K562 (cell line): ENCODE measurements at regions not wholly inside any gene's neighbourhood (a gene's known extent, or its start where the extent isn't known, plus 50 kb on each side); places are given as distances from the start of the nearest gene placed in this dataset.

Experiments
- ATAC-seq: fragments of 200-7000 bp; cut with Tn5 transposase; 3 replicates; pipeline ENCODE4 v1.9.1; 2020; ENCODE audit warnings: moderate library complexity
- BruUV-seq: library from RNA; stranded (reverse); fragments of 400-500 nt; replicated peaks from 2 replicates; lab custom pipeline; 2021; lab: Mats Ljungman, UMichigan
- CTCF ChIA-PET: fragments of 300-600 bp; formaldehyde crosslinking; extraction: SDS; loops from one replicate; lab custom pipeline; 2021; ENCODE audit warnings: low intra/inter-chr PET ratio; lab: Yijun Ruan, JAX
- POLR2A ChIA-PET: fragments of 300-600, 350-650 bp; sonication (Branson Sonifier 250); formaldehyde crosslinking; extraction: SDS; loops from one replicate; lab custom pipeline; 2021; ENCODE audit warnings: antibody characterized with exemption, inconsistent platforms; lab: Yijun Ruan, JAX
- DNase-seq, 4 experiments: peaks; one replicate each; pipeline versions ENCODE4 v3.0.0 to v3.0.0-alpha.2; 2011 to 2018; ENCODE audit warnings: low spot score in 3 of 4, mixed read lengths in 3 of 4; ENCODE audit errors: extremely low read depth in 1 of 4
- FAIRE-seq: peaks from 2 replicates; lab custom pipeline; 2011; peaks lifted over from hg19 to GRCh38; lab: Jason Lieb, UNC
- H2AFZ ChIP-seq: 2 replicates; pipeline ENCODE4 v1.6.0; 2011; ENCODE audit warnings: low read depth, low read length, control low read depth, inconsistent platforms
- H3K27ac ChIP-seq: fragments of 200-600 bp; 3 replicates; pipeline ENCODE4 v1.8.0; 2011; ENCODE audit warnings: low read depth, mild to moderate bottlenecking, control low read depth, inconsistent platforms, low read length, moderate library complexity, mixed read lengths; ENCODE audit errors: extremely low read depth
- H3K27me3 ChIP-seq, 2 experiments: fragments of 300-600 bp in 1 of 2; 2 replicates in 1 of 2; 3 replicates in 1 of 2; pipeline versions ENCODE4 v1.6.0 to v1.8.0; 2011; ENCODE audit warnings: inconsistent platforms in 2 of 2, low read length in 2 of 2, mild to moderate bottlenecking in 1 of 2, mixed read lengths in 1 of 2, moderate library complexity in 1 of 2; ENCODE audit not compliant: control insufficient read depth in 2 of 2, insufficient read depth in 2 of 2
- H3K36me3 ChIP-seq: fragments of 300-600 bp; 3 replicates; pipeline ENCODE4 v1.8.0; 2011; ENCODE audit warnings: mild to moderate bottlenecking, low read length, inconsistent platforms; ENCODE audit not compliant: control insufficient read depth, insufficient read depth
- H3K4me1 ChIP-seq, 2 experiments: fragments of 200-600 bp in 1 of 2; replicated peaks in 1 of 2; 2 replicates in 1 of 2; 3 replicates in 1 of 2; pipeline versions ENCODE4 v1.5.1 to v1.8.0; 2011; ENCODE audit warnings: inconsistent platforms in 2 of 2, low read length in 2 of 2, mild to moderate bottlenecking in 1 of 2, mixed read lengths in 1 of 2, moderate library complexity in 1 of 2; ENCODE audit not compliant: control insufficient read depth in 2 of 2, insufficient read depth in 2 of 2
- H3K4me2 ChIP-seq: 2 replicates; pipeline ENCODE4 v1.6.1; 2011; ENCODE audit warnings: low read length, control low read depth, inconsistent platforms, mixed read lengths; ENCODE audit not compliant: insufficient read depth
- H3K4me3 ChIP-seq: fragments of 200-600 bp; sonication (generic), shearing (Covaris generic); 2 replicates; pipeline ENCODE4 v1.5.1; 2016; ENCODE audit warnings: control low read depth, inconsistent platforms
- H3K79me2 ChIP-seq: fragments of 200-600 bp; 3 replicates; pipeline ENCODE4 v1.8.0; 2011; ENCODE audit warnings: low read length, inconsistent platforms; ENCODE audit not compliant: control insufficient read depth, insufficient read depth
- H3K9ac ChIP-seq, 2 experiments: 2 replicates each; pipeline versions ENCODE4 v1.6.0 to v1.6.1; 2011; ENCODE audit warnings: low read depth in 2 of 2, low read length in 2 of 2, control low read depth in 1 of 2, inconsistent platforms in 1 of 2, mild to moderate bottlenecking in 1 of 2, mixed read lengths in 1 of 2; ENCODE audit not compliant: insufficient read depth in 1 of 2
- H3K9me1 ChIP-seq: one replicate; pipeline ENCODE4 v1.6.0; 2011; ENCODE audit warnings: inconsistent platforms, mild to moderate bottlenecking, low read length, moderate library complexity; ENCODE audit not compliant: control insufficient read depth, insufficient read depth
- H3K9me3 ChIP-seq: replicated peaks from 2 replicates; pipeline ENCODE4 v1.5.1; 2011; ENCODE audit warnings: low read depth, low read length, inconsistent platforms; ENCODE audit not compliant: control insufficient read depth, insufficient read depth
- H4K20me1 ChIP-seq: replicated peaks from 2 replicates; pipeline ENCODE4 v1.6.1; 2011; ENCODE audit warnings: low read length, inconsistent platforms, mixed read lengths; ENCODE audit not compliant: control insufficient read depth, insufficient read depth
- ATF2 ChIP-seq: sonication (generic); formaldehyde crosslinking; IDR thresholded peaks from 2 replicates; pipeline ENCODE4 v1.8.1; 2022; ENCODE audit warnings: missing genetic modification reagents
- BMI1 ChIP-seq: fragments of 150-350 bp; IDR thresholded peaks from 2 replicates; pipeline ENCODE4 v1.6.1; 2014; ENCODE audit warnings: low read length
- CHCHD3 ChIP-seq: fragments of 250-450 bp; sonication (Bioruptor Pico); IDR thresholded peaks from 2 replicates; pipeline ENCODE4 v2.1.2; 2022; ENCODE audit warnings: mild to moderate bottlenecking
- CHD1 ChIP-seq: fragments of 200-600 bp; sonication (generic); IDR thresholded peaks from one replicate; pipeline ENCODE4 v1.6.1; 2012; ENCODE audit warnings: mild to moderate bottlenecking, moderate library complexity, low read length, inconsistent platforms
- CUX1 ChIP-seq: fragments of 200-800 bp; sonication (Bioruptor generic); IDR thresholded peaks from 2 replicates; pipeline ENCODE4 v1.6.1; 2016; ENCODE audit warnings: missing genetic modification characterization, missing compliant biosample characterization
- MECOM ChIP-seq: fragments of 250-450 bp; sonication (Bioruptor Pico); IDR thresholded peaks from 2 replicates; pipeline ENCODE4 v1.8.0; 2022; ENCODE audit warnings: inconsistent platforms
- NCOA1 ChIP-seq: fragments of 450-650 bp; IDR thresholded peaks from 2 replicates; pipeline ENCODE4 v1.6.1; 2016; ENCODE audit warnings: low read depth
- NCOA2 ChIP-seq, 2 experiments: fragments of 450-650 bp; IDR thresholded peaks; 2 replicates each; pipeline ENCODE4 v1.6.1; 2018; ENCODE audit warnings: mild to moderate bottlenecking in 2 of 2, moderate library complexity in 1 of 2; ENCODE audit not compliant: partially characterized antibody in 2 of 2
- NCOR1 ChIP-seq: fragments of 450-650 bp; IDR thresholded peaks from 2 replicates; pipeline ENCODE4 v1.6.1; 2016; ENCODE audit warnings: mild to moderate bottlenecking, moderate library complexity
- PML ChIP-seq: IDR thresholded peaks from 2 replicates; pipeline ENCODE4 v1.6.1; 2012; ENCODE audit warnings: low read length, inconsistent platforms
- POLR2A ChIP-seq: fragments of 450-650 bp; conservative IDR thresholded peaks from 2 replicates; pipeline ENCODE4 v1.6.1; 2016
- ZNF311 ChIP-seq: fragments of 250-450 bp; sonication (Bioruptor Pico); IDR thresholded peaks from 2 replicates; pipeline ENCODE4 v1.4.0; 2020; ENCODE audit warnings: mild to moderate bottlenecking, moderate library complexity
- ZNF445 ChIP-seq: fragments of 250-450 bp; sonication (Bioruptor Pico); IDR thresholded peaks from 2 replicates; pipeline ENCODE4 v1.4.0; 2020; ENCODE audit warnings: low read depth, mild to moderate bottlenecking, moderate library complexity
- ZNF717 ChIP-seq: fragments of 250-450 bp; sonication (Bioruptor Pico); IDR thresholded peaks from 2 replicates; pipeline ENCODE4 v1.5.0; 2021
- ZNF75A ChIP-seq: fragments of 450-650 bp; formaldehyde crosslinking; IDR thresholded peaks from 2 replicates; pipeline ENCODE4 v1.4.0; 2020; ENCODE audit warnings: mild to moderate bottlenecking
- WGBS: fragments of 100-300 bp; shearing (Covaris generic); methylation state at CpG from one replicate; pipeline ENCODE4 v1.1.6; 2016; ENCODE audit warnings: low coverage, mixed read lengths; ENCODE audit not compliant: insufficient coverage; ENCODE audit errors: missing lambda C conversion rate; 5-methylcytosine and 5-hydroxymethylcytosine counted together
- in situ Hi-C: fragments of 300-500 bp; cut with MboI; formaldehyde crosslinking; loops from 4 replicates; pipeline ENCODE4 v1.15.0; 2018; ENCODE audit warnings: inconsistent platforms, mixed read lengths
- intact Hi-C: fragments of 100-400 bp; cut with micrococcal nuclease; formaldehyde crosslinking; loops from 2 replicates; pipeline ENCODE4 v1.14.2; 2022

GRCh38 chr7:17086403-17086802 is 204.6 kb upstream of the AGR3 start:
- CTCF ChIA-PET = no interaction called here
- H3K9ac ChIP-seq = no peak overlapping the region
- intact Hi-C loops = no loop called here
- H3K36me3 ChIP-seq = no peaks in the 10 kb centered on the region
- WGBS = 6% methylated on average over 5 of the region's 5 CpGs
- ATAC-seq = no peak
- in situ Hi-C loops = no loop called here
- H3K4me1 ChIP-seq = no peaks in the 10 kb centered on the region
- H4K20me1 ChIP-seq = no peaks in the 10 kb centered on the region
- H3K4me2 ChIP-seq = no peak overlapping the region
- POLR2A ChIA-PET = no interaction called here
- no peak for DNase-seq
- BruUV-seq = no TSS peak
- no peak for FAIRE-seq
- H3K27me3 ChIP-seq = no peaks in the 10 kb centered on the region
- no peaks in the 10 kb centered on the region for H3K79me2 ChIP-seq
- no peaks in the 10 kb centered on the region for H3K9me3 ChIP-seq
- no peak overlapping the region for H2AFZ ChIP-seq
- TF ChIP-seq ZNF717 (CRISPR knock-in tag) (no peak), ATF2 (CRISPR knock-in tag) (no peak), NCOA1 (no peak), ZNF75A (CRISPR knock-in tag) (no peak), CUX1 (no peak), CHCHD3 (no peak), CHD1 (no peak), MECOM (no peak), ZNF445 (CRISPR knock-in tag) (no peak), NCOR1 (no peak), BMI1 (no peak), POLR2A (no peak), NCOA2 (IDR thresholded peaks at IDR 0.05; ENCODE audit: partially characterized antibody in 2 of 2) (no peak), ZNF311 (CRISPR knock-in tag) (no peak), PML (no peak)
- TF ChIP-seq, all 486 proteins: peak for 0
- Histone ChIP-seq H3K9me1 (no peaks in the 10 kb centered on the region), H3K27ac (no peak overlapping the region), H3K4me3 (no peak overlapping the region)
